ENCODE measurements at regions not wholly inside any gene's neighbourhood (a gene's known extent, or its start where the extent isn't known, plus 50 kb on each side); places are given as distances from the start of the nearest gene placed in this dataset.

DNA sequence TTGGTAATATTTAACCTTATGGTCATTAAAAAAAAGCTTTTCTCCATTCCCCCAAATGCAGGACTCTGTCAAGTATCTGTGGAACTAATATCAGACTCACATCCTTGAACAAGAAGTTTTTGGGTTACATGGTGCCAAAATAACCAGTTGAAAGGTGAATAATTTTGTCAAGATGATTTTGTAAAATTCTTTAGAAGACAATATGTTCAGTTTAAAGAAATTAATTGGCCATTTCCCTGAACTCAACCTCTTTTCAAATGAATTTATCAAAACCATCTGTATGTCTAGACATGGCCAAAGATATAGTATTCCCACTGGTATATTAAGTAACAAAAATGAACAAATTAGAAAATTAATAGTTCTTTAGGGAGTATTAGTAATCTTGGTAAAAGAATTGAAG, 280.5 kb downstream of the MBNL1 start:
- H3K79me2 ChIP-seq (ENCODE audit: control insufficient read depth, insufficient read depth, low read length): no peaks in the 10 kb centered on the region
- no peak overlapping the region for H2AFZ ChIP-seq (ENCODE audit: control insufficient read depth, low read length)
- no peaks in the 10 kb centered on the region for H3K36me3 ChIP-seq (ENCODE audit: control insufficient read depth in 2 of 2, extremely low read depth in 1 of 2, insufficient read depth in 2 of 2, low read length in 2 of 2)
- DNase-seq (ENCODE audit: low read depth, low spot score) (no peak), FAIRE-seq (no peak)
- no peak overlapping the region for H3K4me2 ChIP-seq (ENCODE audit: control insufficient read depth, extremely low read depth, insufficient read depth, low read depth, low read length)
- H3K9me1 ChIP-seq (ENCODE audit: control insufficient read depth, extremely low read depth, insufficient read depth, low read length): no peaks in the 10 kb centered on the region
- no peak overlapping the region for H3K27ac ChIP-seq (ENCODE audit: control insufficient read depth, insufficient read depth, low read length)
- TF ChIP-seq, protein P1, sequence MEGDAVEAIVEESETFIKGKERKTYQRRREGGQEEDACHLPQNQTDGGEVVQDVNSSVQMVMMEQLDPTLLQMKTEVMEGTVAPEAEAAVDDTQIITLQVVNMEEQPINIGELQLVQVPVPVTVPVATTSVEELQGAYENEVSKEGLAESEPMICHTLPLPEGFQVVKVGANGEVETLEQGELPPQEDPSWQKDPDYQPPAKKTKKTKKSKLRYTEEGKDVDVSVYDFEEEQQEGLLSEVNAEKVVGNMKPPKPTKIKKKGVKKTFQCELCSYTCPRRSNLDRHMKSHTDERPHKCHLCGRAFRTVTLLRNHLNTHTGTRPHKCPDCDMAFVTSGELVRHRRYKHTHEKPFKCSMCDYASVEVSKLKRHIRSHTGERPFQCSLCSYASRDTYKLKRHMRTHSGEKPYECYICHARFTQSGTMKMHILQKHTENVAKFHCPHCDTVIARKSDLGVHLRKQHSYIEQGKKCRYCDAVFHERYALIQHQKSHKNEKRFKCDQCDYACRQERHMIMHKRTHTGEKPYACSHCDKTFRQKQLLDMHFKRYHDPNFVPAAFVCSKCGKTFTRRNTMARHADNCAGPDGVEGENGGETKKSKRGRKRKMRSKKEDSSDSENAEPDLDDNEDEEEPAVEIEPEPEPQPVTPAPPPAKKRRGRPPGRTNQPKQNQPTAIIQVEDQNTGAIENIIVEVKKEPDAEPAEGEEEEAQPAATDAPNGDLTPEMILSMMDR (optimal IDR thresholded peaks at IDR 0.05 in 1 of 3, IDR thresholded peaks at IDR 0.05 in 1 of 3, conservative IDR thresholded peaks at IDR 0.05 in 1 of 3; ENCODE audit: extremely low read depth in 1 of 3, insufficient read depth in 2 of 3, low read length in 3 of 3): no peak
- no peak for TF ChIP-seq EZH2 (IDR thresholded peaks at IDR 0.05; ENCODE audit: low read length)
- no peaks in the 10 kb centered on the region for H3K9me3 ChIP-seq (ENCODE audit: control insufficient read depth, low read depth, low read length)
- dilution Hi-C loops (cut with MboI; ENCODE audit: extremely low pct_ligation_motif_present, low sequenced_read_pairs): no loop called here
- no peaks in the 10 kb centered on the region for H4K20me1 ChIP-seq (ENCODE audit: control insufficient read depth, extremely low read depth, insufficient read depth, low read length)
- H3K27me3 ChIP-seq (ENCODE audit: control insufficient read depth, extremely low read depth, insufficient read depth, low read length): no peaks in the 10 kb centered on the region
- no peak overlapping the region for H3K4me3 ChIP-seq (ENCODE audit: control insufficient read depth in 2 of 3, extremely low read depth in 1 of 3, insufficient read depth in 2 of 3, low read depth in 1 of 3, low read length in 3 of 3)
- no peak overlapping the region for H3K9ac ChIP-seq (ENCODE audit: control insufficient read depth, extremely low read depth, insufficient read depth, low read length)
- no peaks in the 10 kb centered on the region for H3K4me1 ChIP-seq (ENCODE audit: control insufficient read depth, extremely low read depth, insufficient read depth, low read length)

DNA sequence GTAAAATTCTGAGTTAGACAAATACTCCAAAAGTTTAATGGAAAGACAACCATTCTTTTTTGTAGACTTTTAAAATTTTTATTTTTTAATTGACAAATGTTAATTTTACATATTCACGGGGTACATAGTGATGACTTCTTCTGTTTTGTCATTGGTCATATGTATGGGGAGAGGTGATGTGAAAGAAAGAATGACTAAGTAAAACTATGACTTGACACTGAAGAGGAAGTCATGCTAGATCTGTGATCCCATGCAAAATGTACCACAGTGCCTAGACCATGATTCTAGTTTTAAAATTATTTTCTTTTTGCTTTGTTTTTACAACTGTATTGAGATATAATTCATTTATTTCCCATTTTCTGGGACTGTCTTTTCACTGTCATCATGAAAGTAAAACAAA, 281.6 kb downstream of the MBNL1 start:
- Histone ChIP-seq H3K4me2 (ENCODE audit: control insufficient read depth, extremely low read depth, insufficient read depth, low read depth, low read length) (no peak overlapping the region), H3K79me2 (ENCODE audit: control insufficient read depth, insufficient read depth, low read length) (no peaks in the 10 kb centered on the region), H3K27ac (ENCODE audit: control insufficient read depth, insufficient read depth, low read length) (no peak overlapping the region), H3K9ac (ENCODE audit: control insufficient read depth, extremely low read depth, insufficient read depth, low read length) (no peak overlapping the region), H3K36me3 (ENCODE audit: control insufficient read depth in 2 of 2, extremely low read depth in 1 of 2, insufficient read depth in 2 of 2, low read length in 2 of 2) (no peaks in the 10 kb centered on the region), H2AFZ (ENCODE audit: control insufficient read depth, low read length) (no peak overlapping the region), H3K4me3 (ENCODE audit: control insufficient read depth in 2 of 3, extremely low read depth in 1 of 3, insufficient read depth in 2 of 3, low read depth in 1 of 3, low read length in 3 of 3) (no peak overlapping the region), H3K4me1 (ENCODE audit: control insufficient read depth, extremely low read depth, insufficient read depth, low read length) (no peaks in the 10 kb centered on the region), H4K20me1 (ENCODE audit: control insufficient read depth, extremely low read depth, insufficient read depth, low read length) (no peaks in the 10 kb centered on the region), H3K27me3 (ENCODE audit: control insufficient read depth, extremely low read depth, insufficient read depth, low read length) (no peaks in the 10 kb centered on the region), H3K9me1 (ENCODE audit: control insufficient read depth, extremely low read depth, insufficient read depth, low read length) (no peaks in the 10 kb centered on the region), H3K9me3 (ENCODE audit: control insufficient read depth, low read depth, low read length) (no peaks in the 10 kb centered on the region)
- no peak for DNase-seq (ENCODE audit: low read depth, low spot score)
- no peak for FAIRE-seq
- no peak for TF ChIP-seq EZH2 (IDR thresholded peaks at IDR 0.05; ENCODE audit: low read length)
- TF ChIP-seq, protein P1 (optimal IDR thresholded peaks at IDR 0.05 in 1 of 3, IDR thresholded peaks at IDR 0.05 in 1 of 3, conservative IDR thresholded peaks at IDR 0.05 in 1 of 3; ENCODE audit: extremely low read depth in 1 of 3, insufficient read depth in 2 of 3, low read length in 3 of 3): no peak
- dilution Hi-C loops (cut with MboI; ENCODE audit: extremely low pct_ligation_motif_present, low sequenced_read_pairs): no loop called here

Data from keratinocyte (primary cell).